KOPT-K1 (cell line): ENCODE measurements at regions not wholly inside any gene's neighbourhood (a gene's known extent, or its start where the extent isn't known, plus 50 kb on each side); places are given as distances from the start of the nearest gene placed in this dataset.
"Not testable (repeated sequence)": the region's sequence is repeated elsewhere in the genome, so short reads cannot be mapped to it uniquely, and the experiment has no call there.

ENCODE experiments used
- H3K27ac ChIP-seq: fragments of 200-600 bp; sonication (generic); 2 replicates; pipeline ENCODE4 v1.5.1; 2016; ENCODE audit warnings: antibody characterized with exemption, mild to moderate bottlenecking, low read depth, low read length; ENCODE audit not compliant: poor library complexity, severe bottlenecking
- H3K36me3 ChIP-seq: fragments of 200-600 bp; sonication (generic); 2 replicates; pipeline ENCODE4 v1.5.1; 2017; ENCODE audit warnings: antibody characterized with exemption, mild to moderate bottlenecking, low read length, moderate library complexity; ENCODE audit not compliant: insufficient read depth
- H3K9me3 ChIP-seq: fragments of 200-600 bp; sonication (generic); 2 replicates; pipeline ENCODE4 v1.5.1; 2017; ENCODE audit warnings: antibody characterized with exemption, low read length, mild to moderate bottlenecking; ENCODE audit not compliant: insufficient read depth, poor library complexity, severe bottlenecking

GRCh38 chr7:46604241-46604661, 683.2 kb upstream of the IGFBP3 start:
- Histone ChIP-seq H3K9me3 (no peaks in the 10 kb centered on the region), H3K36me3 (no peaks in the 10 kb centered on the region), H3K27ac (no peak overlapping the region)

DNA sequence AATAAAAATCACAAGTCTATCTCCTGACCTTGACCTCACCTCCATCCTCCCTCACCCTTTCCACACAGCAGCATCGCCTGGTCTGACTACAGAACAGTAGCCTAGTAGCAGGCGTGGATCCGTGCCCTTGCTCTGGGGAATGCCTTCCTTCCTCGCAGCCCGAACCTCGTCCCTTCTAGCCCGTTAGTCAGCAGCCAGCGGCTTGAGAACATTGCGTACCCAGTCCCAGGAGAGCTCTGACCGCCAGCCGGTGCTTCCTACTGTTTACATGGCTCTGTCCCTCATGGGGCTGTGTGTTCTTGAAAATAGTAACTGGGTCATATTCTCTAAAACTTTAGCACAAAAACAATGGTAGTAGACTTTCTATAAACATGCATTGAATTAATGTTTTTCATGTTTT, 682.7 kb upstream of the IGFBP3 start:
- no peaks in the 10 kb centered on the region for H3K9me3 ChIP-seq
- no peak overlapping the region for H3K27ac ChIP-seq
- no peaks in the 10 kb centered on the region for H3K36me3 ChIP-seq

- H3K36me3 ChIP-seq, result no peaks in the 10 kb centered on the region
- H3K27ac ChIP-seq, result no peak overlapping the region
- no peaks in the 10 kb centered on the region for H3K9me3 ChIP-seq
Observed at GRCh38 chr7:46603296-46603752, 682.3 kb upstream of the IGFBP3 start.

DNA sequence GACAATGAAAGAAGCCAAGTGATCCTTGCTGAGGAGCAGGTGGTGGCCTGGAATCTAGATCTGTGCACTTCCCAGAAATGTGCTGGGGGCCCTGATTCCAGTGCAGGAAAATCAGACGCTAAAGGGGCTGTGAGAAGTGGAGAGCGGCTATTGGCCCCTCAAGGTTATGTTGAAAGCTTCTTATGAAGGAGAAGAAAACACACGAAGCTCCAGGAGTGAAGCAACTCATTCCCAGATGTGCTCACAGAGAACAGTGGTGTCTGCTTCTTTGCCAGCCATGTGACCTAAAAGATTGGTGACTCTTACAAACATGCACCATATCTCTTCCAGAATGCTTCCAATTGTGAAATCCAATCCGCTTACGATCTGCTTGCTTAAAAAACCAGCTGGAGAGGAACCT, 679.3 kb upstream of the IGFBP3 start:
- Histone ChIP-seq H3K36me3 (no peaks in the 10 kb centered on the region), H3K9me3 (no peaks in the 10 kb centered on the region), H3K27ac (no peak overlapping the region)

- H3K36me3 ChIP-seq, H3K9me3 ChIP-seq, H3K27ac ChIP-seq: not testable (repeated sequence)
Observed at GRCh38 chr7:46594831-46595230, 673.8 kb upstream of the IGFBP3 start.

- H3K36me3 ChIP-seq, H3K9me3 ChIP-seq, H3K27ac ChIP-seq: not testable (repeated sequence)
Observed at GRCh38 chr7:46590918-46591905, 670.1 kb upstream of the IGFBP3 start.

DNA sequence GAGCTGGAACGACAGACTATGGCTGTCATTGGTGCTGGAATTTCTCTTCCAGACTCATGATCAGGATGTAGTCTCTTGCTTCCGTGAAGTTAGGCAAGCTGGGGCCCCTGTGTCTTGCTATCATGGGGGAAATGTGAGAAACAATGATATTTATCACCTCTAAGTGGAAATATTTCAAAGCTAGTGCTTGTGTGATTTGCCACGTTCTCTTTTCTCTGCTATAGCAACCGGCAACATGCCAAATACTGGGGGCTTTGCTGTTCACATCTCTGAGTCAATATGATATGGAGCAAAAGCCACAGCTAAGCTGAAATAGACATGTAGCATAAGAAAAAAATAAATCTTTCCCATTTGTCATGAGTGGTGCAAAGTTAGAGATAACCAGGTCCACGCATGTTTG, 668.2 kb upstream of the IGFBP3 start:
- Histone ChIP-seq H3K36me3 (no peaks in the 10 kb centered on the region), H3K9me3 (no peaks in the 10 kb centered on the region), H3K27ac (no peak overlapping the region)

DNA sequence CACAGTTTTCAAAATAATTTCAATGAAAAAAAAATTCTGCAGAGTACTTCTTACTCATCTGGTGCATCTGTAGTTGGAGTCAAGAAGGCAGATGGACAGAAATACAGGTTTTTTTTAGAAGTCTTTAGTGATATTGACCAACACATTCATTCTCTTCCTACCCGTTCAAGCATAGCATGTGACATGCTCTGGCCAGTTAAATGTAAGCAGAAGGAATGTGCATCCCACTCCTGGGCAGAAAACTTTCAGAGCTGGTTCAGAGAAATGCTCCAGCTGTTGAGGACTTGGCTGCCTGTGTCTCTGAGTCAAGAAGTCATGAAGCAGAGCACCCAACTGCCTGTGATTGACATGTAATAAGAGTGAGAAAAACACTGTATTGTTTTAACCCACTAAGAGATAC, 665.3 kb upstream of the IGFBP3 start:
- Histone ChIP-seq H3K27ac (no peak overlapping the region), H3K36me3 (no peaks in the 10 kb centered on the region), H3K9me3 (no peaks in the 10 kb centered on the region)

GRCh38 chr7:46583656-46584055, 662.6 kb upstream of the IGFBP3 start:
- H3K27ac ChIP-seq, result no peak overlapping the region
- no peaks in the 10 kb centered on the region for H3K9me3 ChIP-seq
- no peaks in the 10 kb centered on the region for H3K36me3 ChIP-seq

GRCh38 chr7:46581268-46581667, 660.2 kb upstream of the IGFBP3 start:
- H3K27ac ChIP-seq, result no peak overlapping the region
- no peaks in the 10 kb centered on the region for H3K36me3 ChIP-seq
- H3K9me3 ChIP-seq, result no peaks in the 10 kb centered on the region

DNA sequence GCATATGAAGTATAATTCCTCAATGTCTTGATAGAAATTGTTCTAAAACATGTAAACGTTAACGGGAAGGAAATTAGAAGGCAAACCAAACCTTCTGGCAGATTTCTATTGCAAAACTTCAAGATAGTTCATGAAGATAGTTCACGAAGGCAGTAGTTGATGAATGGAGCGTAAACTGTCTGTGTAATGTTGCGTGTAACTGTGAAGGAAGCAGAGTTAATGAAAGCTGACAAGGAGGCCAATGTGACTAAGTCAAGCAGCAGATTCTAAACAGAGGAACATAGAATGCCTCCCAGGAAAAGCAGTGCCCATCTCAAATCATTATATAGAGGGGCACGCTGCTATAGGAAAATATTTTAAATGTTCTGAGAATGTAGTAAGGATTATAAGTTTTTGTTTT, 659.7 kb upstream of the IGFBP3 start:
- no peaks in the 10 kb centered on the region for H3K36me3 ChIP-seq
- H3K27ac ChIP-seq, result no peak overlapping the region
- no peaks in the 10 kb centered on the region for H3K9me3 ChIP-seq

- no peaks in the 10 kb centered on the region for H3K36me3 ChIP-seq
- no peak overlapping the region for H3K27ac ChIP-seq
- no peaks in the 10 kb centered on the region for H3K9me3 ChIP-seq
Observed at GRCh38 chr7:46577394-46577793, 656.3 kb upstream of the IGFBP3 start.

- no peaks in the 10 kb centered on the region for H3K9me3 ChIP-seq
- H3K36me3 ChIP-seq, result no peaks in the 10 kb centered on the region
- no peak overlapping the region for H3K27ac ChIP-seq
Observed at GRCh38 chr7:46576950-46577349, 655.9 kb upstream of the IGFBP3 start.

- Histone ChIP-seq H3K36me3 (no peaks in the 10 kb centered on the region), H3K27ac (no peak overlapping the region), H3K9me3 (no peaks in the 10 kb centered on the region)
Observed at GRCh38 chr7:46572691-46573090, 651.6 kb upstream of the IGFBP3 start.

GRCh38 chr7:46571996-46572395, 650.9 kb upstream of the IGFBP3 start:
- Histone ChIP-seq H3K27ac (no peak overlapping the region), H3K9me3 (no peaks in the 10 kb centered on the region), H3K36me3 (no peaks in the 10 kb centered on the region)

GRCh38 chr7:46569133-46569465, 648.0 kb upstream of the IGFBP3 start:
- no peaks in the 10 kb centered on the region for H3K9me3 ChIP-seq
- no peaks in the 10 kb centered on the region for H3K36me3 ChIP-seq
- H3K27ac ChIP-seq, result no peak overlapping the region
